Lower leg skin (tissue), 3 donors: ENCODE measurements at regions not wholly inside any gene's neighbourhood (a gene's known extent, or its start where the extent isn't known, plus 50 kb on each side); places are given as distances from the start of the nearest gene placed in this dataset.

ENCODE experiments used
- POLR2A ChIP-seq, 2 donors: fragments of 450-650 bp; IDR thresholded peaks; one replicate each; pipeline ENCODE4 v1.6.1; 2016 to 2017; ENCODE audit warnings: antibody characterized with exemption in 2 of 2, mild to moderate bottlenecking in 1 of 2, moderate library complexity in 1 of 2
- TF ChIP-seq, protein P1 (sequence below), 3 donors: fragments of 450-650 bp; IDR thresholded peaks; one replicate each; pipeline ENCODE4 v1.5.1; 2016; ENCODE audit warnings: antibody characterized with exemption in 3 of 3, mild to moderate bottlenecking in 3 of 3, moderate library complexity in 2 of 3

GRCh38 chr5:37989884-37990283, 150.0 kb upstream of the GDNF start:
- TF ChIP-seq, protein P1, sequence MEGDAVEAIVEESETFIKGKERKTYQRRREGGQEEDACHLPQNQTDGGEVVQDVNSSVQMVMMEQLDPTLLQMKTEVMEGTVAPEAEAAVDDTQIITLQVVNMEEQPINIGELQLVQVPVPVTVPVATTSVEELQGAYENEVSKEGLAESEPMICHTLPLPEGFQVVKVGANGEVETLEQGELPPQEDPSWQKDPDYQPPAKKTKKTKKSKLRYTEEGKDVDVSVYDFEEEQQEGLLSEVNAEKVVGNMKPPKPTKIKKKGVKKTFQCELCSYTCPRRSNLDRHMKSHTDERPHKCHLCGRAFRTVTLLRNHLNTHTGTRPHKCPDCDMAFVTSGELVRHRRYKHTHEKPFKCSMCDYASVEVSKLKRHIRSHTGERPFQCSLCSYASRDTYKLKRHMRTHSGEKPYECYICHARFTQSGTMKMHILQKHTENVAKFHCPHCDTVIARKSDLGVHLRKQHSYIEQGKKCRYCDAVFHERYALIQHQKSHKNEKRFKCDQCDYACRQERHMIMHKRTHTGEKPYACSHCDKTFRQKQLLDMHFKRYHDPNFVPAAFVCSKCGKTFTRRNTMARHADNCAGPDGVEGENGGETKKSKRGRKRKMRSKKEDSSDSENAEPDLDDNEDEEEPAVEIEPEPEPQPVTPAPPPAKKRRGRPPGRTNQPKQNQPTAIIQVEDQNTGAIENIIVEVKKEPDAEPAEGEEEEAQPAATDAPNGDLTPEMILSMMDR (IDR thresholded peaks at IDR 0.05) = no peak
- no peak for TF ChIP-seq POLR2A (IDR thresholded peaks at IDR 0.05)
